A673 (cell line): ENCODE measurements at regions not wholly inside any gene's neighbourhood (a gene's known extent, or its start where the extent isn't known, plus 50 kb on each side); places are given as distances from the start of the nearest gene placed in this dataset.

Source experiments
- CTCF ChIP-seq: fragments of 300-800, 200-600 bp; sonication (generic); conservative IDR thresholded peaks from 2 replicates; pipeline ENCODE4 v1.5.1; 2017; ENCODE audit warnings: low read depth, mild to moderate bottlenecking, antibody characterized with exemption, low read length, moderate library complexity, mixed read lengths
- EZH2 ChIP-seq: fragments of 200-600 bp; sonication (generic); IDR thresholded peaks from 2 replicates; pipeline ENCODE4 v1.6.1; 2017; ENCODE audit warnings: borderline replicate concordance, low read depth, mild to moderate bottlenecking, mixed read lengths, antibody characterized with exemption, low read length; ENCODE audit not compliant: poor library complexity, severe bottlenecking

GRCh38 chr10:20369863-20370736, 527.0 kb downstream of the NEBL start:
- TF ChIP-seq CTCF (no peak), EZH2 (no peak)
